A549 (cell line): ENCODE measurements at regions not wholly inside any gene's neighbourhood (a gene's known extent, or its start where the extent isn't known, plus 50 kb on each side); places are given as distances from the start of the nearest gene placed in this dataset.

Source experiments
- ATAC-seq, 2 experiments: fragments of 200-7000 bp in 1 of 2; fragments of >200 bp in 1 of 2; cut with Nextera tagmentation in 1 of 2; cut with Tn5 transposase in 1 of 2; 3 replicates each; pipeline versions ENCODE4 v1.8.0 to v1.9.1; 2018 to 2020; ENCODE audit warnings: mild to moderate bottlenecking in 1 of 2, moderate library complexity in 1 of 2
- CTCF ChIA-PET: fragments of 300-600 bp; sonication (Branson Sonifier 250); formaldehyde crosslinking; extraction: SDS; loops from one replicate; lab custom pipeline; 2021; ENCODE audit warnings: antibody characterized with exemption, inconsistent platforms; lab: Yijun Ruan, JAX
- POLR2A ChIA-PET: fragments of 350-600 bp; formaldehyde crosslinking; extraction: SDS; loops from one replicate; lab custom pipeline; 2021; ENCODE audit warnings: antibody characterized with exemption, inconsistent platforms; lab: Yijun Ruan, JAX
- DNase-seq, 2 experiments: peaks; one replicate each; pipeline versions ENCODE4 v3.0.0 to v3.0.0-alpha.2; 2011 to 2016; ENCODE audit warnings: low read depth in 1 of 2, low spot score in 1 of 2
- FAIRE-seq: peaks from 2 replicates; lab custom pipeline; 2011; peaks lifted over from hg19 to GRCh38; lab: Jason Lieb, UNC
- H3K27ac ChIP-seq, 2 experiments: fragments of >200 bp; sonication (Bioruptor Twin); formaldehyde crosslinking; 3 replicates each; pipeline ENCODE4 v1.5.1; 2016 to 2017
- H3K4me1 ChIP-seq: fragments of >200 bp; sonication (Bioruptor Twin); formaldehyde crosslinking; 3 replicates; pipeline ENCODE4 v1.6.1; 2016
- H3K4me2 ChIP-seq: fragments of >200 bp; sonication (Bioruptor Twin); formaldehyde crosslinking; 3 replicates; pipeline ENCODE4 v1.6.1; 2016
- H3K4me3 ChIP-seq: fragments of >200 bp; sonication (Bioruptor Twin); formaldehyde crosslinking; 3 replicates; pipeline ENCODE4 v1.5.1; 2016
- H3K9me3 ChIP-seq: fragments of >200 bp; sonication (Bioruptor Twin); formaldehyde crosslinking; 3 replicates; pipeline ENCODE4 v1.6.1; 2016
- ATOH8 ChIP-seq: fragments of 250-450 bp; sonication (Bioruptor Pico); IDR thresholded peaks from 2 replicates; pipeline ENCODE4 v1.5.0; 2020; ENCODE audit warnings: low read depth, mild to moderate bottlenecking, moderate library complexity
- BHLHE40 ChIP-seq: IDR thresholded peaks from 2 replicates; pipeline ENCODE4 v1.6.1; 2012; ENCODE audit warnings: low read depth, low read length, inconsistent platforms
- CBX2 ChIP-seq: fragments of 200-600 bp; sonication (generic); IDR thresholded peaks from 2 replicates; pipeline ENCODE4 v1.6.1; 2016; ENCODE audit warnings: low read depth, mild to moderate bottlenecking, borderline replicate concordance
- CBX8 ChIP-seq: fragments of 200-600 bp; sonication (generic); IDR thresholded peaks from 2 replicates; pipeline ENCODE4 v1.6.1; 2016
- CHD2 ChIP-seq: fragments of 150-350 bp; IDR thresholded peaks from 2 replicates; pipeline ENCODE4 v1.6.1; 2014; ENCODE audit warnings: low read length; ENCODE audit not compliant: partially characterized antibody
- EHF ChIP-seq: fragments of 250-450 bp; sonication (Bioruptor Pico); IDR thresholded peaks from 2 replicates; pipeline ENCODE4 v1.5.0; 2020; ENCODE audit warnings: mild to moderate bottlenecking
- EHMT2 ChIP-seq: fragments of 200-600 bp; sonication (generic); IDR thresholded peaks from 2 replicates; pipeline ENCODE4 v1.6.1; 2016; ENCODE audit warnings: antibody characterized with exemption, low read depth, mild to moderate bottlenecking, moderate library complexity
- FOSL2 ChIP-seq, 2 experiments: fragments of 450-650 bp in 1 of 2; fragments of >200 bp in 1 of 2; sonication (Bioruptor Twin) in 1 of 2; formaldehyde crosslinking; IDR thresholded peaks; 2 replicates each; pipeline versions ENCODE4 v1.5.0 to v1.6.1; 2016 to 2020; ENCODE audit warnings: mild to moderate bottlenecking in 1 of 2, moderate library complexity in 1 of 2
- GATA3 ChIP-seq: IDR thresholded peaks from 2 replicates; pipeline ENCODE4 v1.6.1; 2012; ENCODE audit warnings: borderline replicate concordance
- HEYL ChIP-seq: fragments of 250-450 bp; sonication (Bioruptor Pico); IDR thresholded peaks from 2 replicates; pipeline ENCODE4 v1.8.0; 2021; ENCODE audit warnings: mild to moderate bottlenecking, moderate library complexity
- HOXA7 ChIP-seq: fragments of 250-450 bp; sonication (Bioruptor Pico); IDR thresholded peaks from 2 replicates; pipeline ENCODE4 v1.5.0; 2020; ENCODE audit warnings: mild to moderate bottlenecking, moderate library complexity
- HOXB13 ChIP-seq: fragments of 250-450 bp; sonication (Bioruptor Pico); IDR thresholded peaks from 2 replicates; pipeline ENCODE4 v1.5.0; 2020; ENCODE audit warnings: low read depth, mild to moderate bottlenecking, moderate library complexity
- HOXB5 ChIP-seq: fragments of 250-450 bp; sonication (Bioruptor Pico); IDR thresholded peaks from 2 replicates; pipeline ENCODE4 v1.5.0; 2020; ENCODE audit warnings: mild to moderate bottlenecking, moderate library complexity
- MAX ChIP-seq: IDR thresholded peaks from 2 replicates; pipeline ENCODE4 v1.6.1; 2012
- NFE2L2 ChIP-seq: fragments of 150-350 bp; conservative IDR thresholded peaks from 2 replicates; pipeline ENCODE4 v1.6.1; 2014; ENCODE audit warnings: low read length
- PBX3 ChIP-seq: IDR thresholded peaks from 2 replicates; pipeline ENCODE4 v1.6.1; 2012
- RAD21 ChIP-seq, 2 experiments: fragments of >200 bp in 1 of 2; sonication (Bioruptor Twin) in 1 of 2; formaldehyde crosslinking in 1 of 2; IDR thresholded peaks in 1 of 2; conservative IDR thresholded peaks in 1 of 2; 2 replicates in 1 of 2; 3 replicates in 1 of 2; pipeline ENCODE4 v1.6.1; 2012 to 2018; ENCODE audit warnings: inconsistent platforms in 1 of 2
- RFX5 ChIP-seq: fragments of 450-650 bp; IDR thresholded peaks from 2 replicates; pipeline ENCODE4 v1.7.1; 2014; ENCODE audit warnings: antibody characterized with exemption, mild to moderate bottlenecking, moderate library complexity
- RNF2 ChIP-seq: fragments of 200-600 bp; sonication (generic); IDR thresholded peaks from 2 replicates; pipeline ENCODE4 v1.6.1; 2016; ENCODE audit warnings: low read depth, mild to moderate bottlenecking, antibody characterized with exemption, moderate library complexity, borderline replicate concordance
- TP53 ChIP-seq: fragments of 250-450 bp; sonication (Bioruptor Pico); IDR thresholded peaks from 2 replicates; pipeline ENCODE4 v1.5.0; 2021; ENCODE audit warnings: mild to moderate bottlenecking, moderate library complexity
- WGBS: methylation state at CpG from one replicate; pipeline ENCODE4 v1.1.6; 2017; ENCODE audit errors: missing lambda C conversion rate; 5-methylcytosine and 5-hydroxymethylcytosine counted together
- TF ChIP-seq, protein P1 (sequence below): fragments of >200 bp; sonication (Bioruptor Twin); formaldehyde crosslinking; IDR thresholded peaks from 2 replicates; pipeline ENCODE4 v1.6.1; 2016
- TF ChIP-seq, protein P2 (sequence below): fragments of 200-600 bp; sonication (generic); IDR thresholded peaks from 2 replicates; pipeline ENCODE4 v1.6.1; 2016; ENCODE audit warnings: antibody characterized with exemption, mild to moderate bottlenecking, moderate library complexity

DNA sequence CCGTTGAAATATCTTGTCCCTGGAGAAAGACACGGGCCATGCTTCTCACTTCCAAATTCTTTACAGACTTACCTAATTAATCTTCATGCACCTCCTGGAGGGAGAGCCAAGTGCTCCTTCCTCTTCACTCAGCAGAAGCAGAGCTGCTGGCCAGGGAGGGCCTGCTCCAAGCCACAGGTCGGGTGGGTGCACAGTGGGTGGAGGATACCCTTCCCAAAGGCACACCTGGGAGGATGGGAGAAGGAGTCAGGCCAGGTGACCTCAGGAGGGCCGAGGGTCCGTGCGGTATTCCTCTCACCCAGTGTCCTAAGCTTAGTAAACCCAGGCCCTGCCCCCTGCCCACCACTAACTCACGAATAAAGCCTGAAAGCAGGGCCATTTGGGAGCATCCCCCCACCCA is 171.3 kb upstream of the RPL38 start:
- TF ChIP-seq GATA3 (no peak), CBX8 (no peak), FOSL2 (IDR thresholded peaks at IDR 0.05) (no peak), FOSL2 (CRISPR knock-in tag; IDR thresholded peaks at IDR 0.05) (no peak), EHMT2 (no peak), RNF2 (no peak), RAD21 (conservative IDR thresholded peaks at IDR 0.05 in 1 of 2, IDR thresholded peaks at IDR 0.05 in 1 of 2) (no peak), ATOH8 (CRISPR knock-in tag) (no peak), HOXB5 (CRISPR knock-in tag) (no peak), RFX5 (no peak), HEYL (no peak), EHF (no peak), BHLHE40 (no peak), NFE2L2 (no peak)
- TF ChIP-seq, protein P1, sequence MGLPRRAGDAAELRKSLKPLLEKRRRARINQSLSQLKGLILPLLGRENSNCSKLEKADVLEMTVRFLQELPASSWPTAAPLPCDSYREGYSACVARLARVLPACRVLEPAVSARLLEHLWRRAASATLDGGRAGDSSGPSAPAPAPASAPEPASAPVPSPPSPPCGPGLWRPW: no peak
- Histone ChIP-seq H3K4me2 (no peak overlapping the region), H3K9me3 (no peaks in the 10 kb centered on the region), H3K27ac (no peak overlapping the region), H3K4me3 (no peak overlapping the region), H3K4me1 (no peaks in the 10 kb centered on the region)
- no peak for DNase-seq
- no peak for FAIRE-seq
- 31% methylated on average over 7 of the region's 7 CpGs for WGBS
- ChIA-PET CTCF (interaction anchor here (1.7 to 1.8 kb wide), 2 partner anchors 23 to 167 kb away, joined by 3 to 5 read pairs; no protein-coding TSS in a partner anchor), POLR2A (no interaction called here)
- ATAC-seq: no peak

GRCh38 chr17:74037320-74037719 is 166.2 kb upstream of the RPL38 start:
- DNase-seq: peak in 1 of 2 experiments; percentile 78
- no peaks in the 10 kb centered on the region for H3K9me3 ChIP-seq
- POLR2A ChIA-PET: no interaction called here
- ATAC-seq: peak; percentile 27 to 71; a peak in 3 of 6 replicates
- CTCF ChIA-PET: interaction anchor here (1.0 kb wide), 1 partner anchor 56 kb away, joined by 3 read pairs; no protein-coding TSS in a partner anchor
- 13% methylated on average over 4 of the region's 4 CpGs for WGBS
- FAIRE-seq: no peak
- no peak overlapping the region for H3K4me3 ChIP-seq
- no peak overlapping the region for H3K27ac ChIP-seq
- H3K4me1 ChIP-seq: peaks cover 1% of the 10 kb centered on the region
- H3K4me2 ChIP-seq: no peak overlapping the region
- no peak for TF ChIP-seq CBX2
- TF ChIP-seq, all 56 proteins: peak for 0

- TF ChIP-seq HOXB13: no peak
- no peak for TF ChIP-seq HOXA7
- Histone ChIP-seq H3K4me2 (no peak overlapping the region), H3K4me1 (peaks cover 11% of the 10 kb centered on the region), H3K9me3 (no peaks in the 10 kb centered on the region), H3K27ac (no peak overlapping the region), H3K4me3 (no peak overlapping the region)
- ATAC-seq: no peak
- ChIA-PET POLR2A (no interaction called here), CTCF (interaction anchor here (0.8 to 2.1 kb wide), 2 partner anchors 32 to 42 kb away, joined by 3 to 6 read pairs; no protein-coding TSS in a partner anchor)
- no peak for DNase-seq
- WGBS: 78% methylated on average over 9 of the region's 9 CpGs
- no peak for FAIRE-seq
Measured at GRCh38 chr17:74040291-74040690, 163.2 kb upstream of the RPL38 start.

- Histone ChIP-seq H3K9me3 (no peaks in the 10 kb centered on the region), H3K27ac (no peak overlapping the region), H3K4me3 (no peak overlapping the region), H3K4me2 (no peak overlapping the region), H3K4me1 (peaks cover 11% of the 10 kb centered on the region)
- DNase-seq (no peak), FAIRE-seq (no peak), ATAC-seq (no peak)
- ChIA-PET CTCF (interaction anchor here (0.8 to 2.1 kb wide), 2 partner anchors 33 to 42 kb away, joined by 3 to 6 read pairs; no protein-coding TSS in a partner anchor), POLR2A (no interaction called here)
- WGBS: 73% methylated on average over 12 of the region's 12 CpGs
- no peak for TF ChIP-seq HEYL
- no peak for TF ChIP-seq MAX
- no peak for TF ChIP-seq RFX5
- no peak for TF ChIP-seq ATOH8 (CRISPR knock-in tag)
- TF ChIP-seq PBX3: no peak
- TF ChIP-seq, protein P2, sequence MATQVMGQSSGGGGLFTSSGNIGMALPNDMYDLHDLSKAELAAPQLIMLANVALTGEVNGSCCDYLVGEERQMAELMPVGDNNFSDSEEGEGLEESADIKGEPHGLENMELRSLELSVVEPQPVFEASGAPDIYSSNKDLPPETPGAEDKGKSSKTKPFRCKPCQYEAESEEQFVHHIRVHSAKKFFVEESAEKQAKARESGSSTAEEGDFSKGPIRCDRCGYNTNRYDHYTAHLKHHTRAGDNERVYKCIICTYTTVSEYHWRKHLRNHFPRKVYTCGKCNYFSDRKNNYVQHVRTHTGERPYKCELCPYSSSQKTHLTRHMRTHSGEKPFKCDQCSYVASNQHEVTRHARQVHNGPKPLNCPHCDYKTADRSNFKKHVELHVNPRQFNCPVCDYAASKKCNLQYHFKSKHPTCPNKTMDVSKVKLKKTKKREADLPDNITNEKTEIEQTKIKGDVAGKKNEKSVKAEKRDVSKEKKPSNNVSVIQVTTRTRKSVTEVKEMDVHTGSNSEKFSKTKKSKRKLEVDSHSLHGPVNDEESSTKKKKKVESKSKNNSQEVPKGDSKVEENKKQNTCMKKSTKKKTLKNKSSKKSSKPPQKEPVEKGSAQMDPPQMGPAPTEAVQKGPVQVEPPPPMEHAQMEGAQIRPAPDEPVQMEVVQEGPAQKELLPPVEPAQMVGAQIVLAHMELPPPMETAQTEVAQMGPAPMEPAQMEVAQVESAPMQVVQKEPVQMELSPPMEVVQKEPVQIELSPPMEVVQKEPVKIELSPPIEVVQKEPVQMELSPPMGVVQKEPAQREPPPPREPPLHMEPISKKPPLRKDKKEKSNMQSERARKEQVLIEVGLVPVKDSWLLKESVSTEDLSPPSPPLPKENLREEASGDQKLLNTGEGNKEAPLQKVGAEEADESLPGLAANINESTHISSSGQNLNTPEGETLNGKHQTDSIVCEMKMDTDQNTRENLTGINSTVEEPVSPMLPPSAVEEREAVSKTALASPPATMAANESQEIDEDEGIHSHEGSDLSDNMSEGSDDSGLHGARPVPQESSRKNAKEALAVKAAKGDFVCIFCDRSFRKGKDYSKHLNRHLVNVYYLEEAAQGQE: no peak
- TF ChIP-seq CHD2: no peak
- TF ChIP-seq TP53 (CRISPR knock-in tag): no peak
Measured at GRCh38 chr17:74040729-74041128, 162.7 kb upstream of the RPL38 start.
